Endothelial cell of umbilical vein (primary cell): ENCODE measurements at regions not wholly inside any gene's neighbourhood (a gene's known extent, or its start where the extent isn't known, plus 50 kb on each side); places are given as distances from the start of the nearest gene placed in this dataset.

Source experiments
- BruUV-seq: library from RNA; stranded (reverse); fragments of 400-500 nt; replicated peaks from 2 replicates; lab custom pipeline; 2021; lab: Mats Ljungman, UMichigan
- CTCF ChIA-PET: fragments of 300-600, 350-600 bp; sonication (Branson Sonifier 250); formaldehyde crosslinking; loops from one replicate; lab custom pipeline; 2021; ENCODE audit warnings: antibody characterized with exemption, inconsistent platforms; lab: Charles Lee
- POLR2A ChIA-PET: fragments of 300-600, 350-600 bp; sonication (Branson Sonifier 250); formaldehyde crosslinking; loops from one replicate; lab custom pipeline; 2021; ENCODE audit warnings: antibody characterized with exemption, inconsistent platforms; lab: Charles Lee
- DNase-seq: peaks from one replicate; pipeline ENCODE4 v3.0.0-alpha.2; 2011; ENCODE audit warnings: low read depth, low spot score
- FAIRE-seq: peaks from 2 replicates; lab custom pipeline; 2011; peaks lifted over from hg19 to GRCh38; lab: Jason Lieb, UNC
- H2AFZ ChIP-seq: 2 replicates; pipeline ENCODE4 v1.6.0; 2012; ENCODE audit warnings: low read depth, low read length, control low read depth, inconsistent platforms
- H3K27ac ChIP-seq: 2 replicates; pipeline ENCODE4 v1.5.1; 2011; ENCODE audit warnings: low read depth, mild to moderate bottlenecking, control low read depth, low read length, moderate library complexity; ENCODE audit not compliant: insufficient read depth
- H3K27me3 ChIP-seq, 2 experiments: 2 replicates each; pipeline versions ENCODE4 v1.6.0 to v1.6.1; 2011; ENCODE audit warnings: low read length in 2 of 2, mixed read lengths in 1 of 2; ENCODE audit not compliant: control insufficient read depth in 2 of 2, insufficient read depth in 2 of 2
- H3K36me3 ChIP-seq, 2 experiments: 2 replicates in 1 of 2; 3 replicates in 1 of 2; pipeline ENCODE4 v1.5.1; 2011; ENCODE audit warnings: low read length in 2 of 2, mild to moderate bottlenecking in 1 of 2, moderate library complexity in 1 of 2; ENCODE audit not compliant: control insufficient read depth in 2 of 2, insufficient read depth in 2 of 2; ENCODE audit errors: extremely low read depth in 1 of 2
- H3K4me1 ChIP-seq: 3 replicates; pipeline ENCODE4 v1.5.1; 2011; ENCODE audit warnings: mild to moderate bottlenecking, low read length; ENCODE audit not compliant: control insufficient read depth, insufficient read depth; ENCODE audit errors: extremely low read depth
- H3K4me2 ChIP-seq: 2 replicates; pipeline ENCODE4 v1.6.1; 2011; ENCODE audit warnings: low read length, control low read depth, mixed read lengths; ENCODE audit not compliant: insufficient read depth
- H3K4me3 ChIP-seq, 3 experiments: fragments of 200-600 bp in 1 of 3; sonication (generic), shearing (Covaris generic) in 1 of 3; replicated peaks in 1 of 3; 2 replicates each; pipeline ENCODE4 v1.5.1; 2011 to 2016; ENCODE audit warnings: control low read depth in 3 of 3, low read length in 3 of 3, mild to moderate bottlenecking in 2 of 3, inconsistent platforms in 1 of 3, low read depth in 1 of 3, moderate library complexity in 1 of 3; ENCODE audit not compliant: insufficient read depth in 1 of 3
- H3K79me2 ChIP-seq: 2 replicates; pipeline ENCODE4 v1.6.0; 2012; ENCODE audit warnings: low read length, inconsistent platforms; ENCODE audit not compliant: control insufficient read depth, insufficient read depth
- H3K9ac ChIP-seq: replicated peaks from 2 replicates; pipeline ENCODE3; 2011; ENCODE audit warnings: low read length, control low read depth; ENCODE audit not compliant: insufficient read depth; ENCODE audit errors: extremely low read depth
- H3K9me1 ChIP-seq: replicated peaks from 3 replicates; pipeline ENCODE4 v1.6.0; 2011; ENCODE audit warnings: mild to moderate bottlenecking, low read length; ENCODE audit not compliant: control insufficient read depth, insufficient read depth; ENCODE audit errors: extremely low read depth
- H3K9me3 ChIP-seq: replicated peaks from 2 replicates; pipeline ENCODE4 v1.5.1; 2012; ENCODE audit warnings: low read length, inconsistent platforms; ENCODE audit not compliant: control insufficient read depth, insufficient read depth
- H4K20me1 ChIP-seq: replicated peaks from 2 replicates; pipeline ENCODE3; 2011; ENCODE audit warnings: mild to moderate bottlenecking, low read length; ENCODE audit not compliant: control insufficient read depth, insufficient read depth; ENCODE audit errors: extremely low read depth
- CTCF ChIP-seq, 2 donors: IDR thresholded peaks; 1 replicate in 1 of 2; 2 replicates in 1 of 2; pipeline ENCODE4 v1.5.1; 2011; ENCODE audit warnings: low read length in 2 of 2, mild to moderate bottlenecking in 2 of 2, moderate library complexity in 2 of 2, control low read depth in 1 of 2, inconsistent platforms in 1 of 2, low read depth in 1 of 2; ENCODE audit not compliant: insufficient read depth in 1 of 2; ENCODE audit errors: extremely low read depth in 1 of 2
- EZH2 ChIP-seq: IDR thresholded peaks from 2 replicates; pipeline ENCODE4 v1.6.1; 2012; ENCODE audit warnings: borderline replicate concordance, low read depth, mild to moderate bottlenecking, moderate library complexity, low read length, inconsistent platforms; ENCODE audit not compliant: severe bottlenecking
- FOS ChIP-seq: IDR thresholded peaks from 2 replicates; pipeline ENCODE4 v1.6.1; 2011; ENCODE audit warnings: mild to moderate bottlenecking, low read length, moderate library complexity, borderline replicate concordance; ENCODE audit not compliant: insufficient read depth
- GATA2 ChIP-seq: IDR thresholded peaks from 2 replicates; pipeline ENCODE4 v1.7.0; 2011; ENCODE audit warnings: low read depth, mild to moderate bottlenecking, moderate library complexity, mixed read lengths, low read length; ENCODE audit not compliant: insufficient read length, insufficient read depth
- JUN ChIP-seq: IDR thresholded peaks from 2 replicates; pipeline ENCODE4 v1.6.1; 2011; ENCODE audit warnings: borderline replicate concordance, low read depth; ENCODE audit not compliant: insufficient read length, insufficient read depth
- MAX ChIP-seq: IDR thresholded peaks from 2 replicates; pipeline ENCODE4 v1.6.1; 2011; ENCODE audit not compliant: insufficient read depth, insufficient read length
- MYC ChIP-seq: IDR thresholded peaks from one replicate; pipeline ENCODE4 v1.6.1; 2011; ENCODE audit warnings: mild to moderate bottlenecking, low read depth, low read length
- POLR2A ChIP-seq: IDR thresholded peaks from 2 replicates; pipeline ENCODE4 v1.6.1; 2012; ENCODE audit warnings: low read depth, mild to moderate bottlenecking, control low read depth, low read length
- POLR2AphosphoS5 ChIP-seq: IDR thresholded peaks from 2 replicates; pipeline ENCODE4 v1.6.1; 2012; ENCODE audit warnings: low read depth, mild to moderate bottlenecking, control low read depth, low read length, moderate library complexity; ENCODE audit not compliant: insufficient read depth
- dilution Hi-C: fragments of 300-500 bp; cut with MboI; formaldehyde crosslinking; loops from one replicate; pipeline ENCODE4 v1.15.0; 2019; ENCODE audit warnings: low sequenced_read_pairs; ENCODE audit not compliant: extremely low pct_ligation_motif_present
- intact Hi-C: fragments of 100-400 bp; cut with micrococcal nuclease; formaldehyde crosslinking; loops from one replicate; pipeline ENCODE4 v1.10.0; 2022

GRCh38 chr4:163815776-163816175 lies 321.3 kb downstream of the TMA16 start:
- H3K9ac ChIP-seq, result no peak overlapping the region
- H3K36me3 ChIP-seq, result no peaks in the 10 kb centered on the region
- no peak overlapping the region for H2AFZ ChIP-seq
- no peaks in the 10 kb centered on the region for H3K27me3 ChIP-seq
- BruUV-seq, result no TSS peak
- H3K79me2 ChIP-seq, result no peaks in the 10 kb centered on the region
- H3K4me2 ChIP-seq, result no peak overlapping the region
- no peaks in the 10 kb centered on the region for H3K4me1 ChIP-seq
- TF ChIP-seq JUN (no peak), MAX (no peak), POLR2AphosphoS5 (no peak), MYC (no peak), EZH2 (no peak), FOS (no peak), GATA2 (no peak), CTCF (IDR thresholded peaks at IDR 0.05; ENCODE audit: extremely low read depth in 1 of 2, insufficient read depth in 1 of 2, low read depth in 1 of 2, low read length in 2 of 2) (no peak), POLR2A (no peak)
- no peaks in the 10 kb centered on the region for H3K9me1 ChIP-seq
- POLR2A ChIA-PET, result no interaction called here
- intact Hi-C loops (no loop called here), dilution Hi-C loops (no loop called here)
- H3K9me3 ChIP-seq, result peaks cover 4% of the 10 kb centered on the region
- DNase-seq (no peak), FAIRE-seq (no peak)
- H3K27ac ChIP-seq, result no peak overlapping the region
- CTCF ChIA-PET, result no interaction called here
- H3K4me3 ChIP-seq, result no peak overlapping the region
- no peaks in the 10 kb centered on the region for H4K20me1 ChIP-seq
